Keratinocyte (primary cell): ENCODE measurements at regions not wholly inside any gene's neighbourhood (a gene's known extent, or its start where the extent isn't known, plus 50 kb on each side); places are given as distances from the start of the nearest gene placed in this dataset.

Experiments
- DNase-seq: peaks from one replicate; pipeline ENCODE4 v3.0.0-alpha.2; 2011; ENCODE audit warnings: low read depth, missing footprints, low spot score
- FAIRE-seq: peaks from 2 replicates; lab custom pipeline; 2011; peaks lifted over from hg19 to GRCh38; lab: Jason Lieb, UNC
- H2AFZ ChIP-seq: 2 replicates; pipeline ENCODE4 v1.6.0; 2012; ENCODE audit warnings: low read length, control low read depth, inconsistent platforms; ENCODE audit not compliant: control insufficient read depth
- H3K27ac ChIP-seq: 2 replicates; pipeline ENCODE4 v1.5.1; 2011; ENCODE audit warnings: low read length; ENCODE audit not compliant: control insufficient read depth, insufficient read depth
- H3K27me3 ChIP-seq: 3 replicates; pipeline ENCODE4 v1.6.0; 2011; ENCODE audit warnings: low read length; ENCODE audit not compliant: control insufficient read depth, insufficient read depth; ENCODE audit errors: extremely low read depth
- H3K36me3 ChIP-seq, 2 experiments: 2 replicates in 1 of 2; 3 replicates in 1 of 2; pipeline ENCODE4 v1.5.1; 2011; ENCODE audit warnings: low read length in 2 of 2, mild to moderate bottlenecking in 1 of 2; ENCODE audit not compliant: control insufficient read depth in 2 of 2, insufficient read depth in 2 of 2; ENCODE audit errors: extremely low read depth in 1 of 2
- H3K4me1 ChIP-seq: 3 replicates; pipeline ENCODE4 v1.5.1; 2011; ENCODE audit warnings: low read length; ENCODE audit not compliant: control insufficient read depth, insufficient read depth; ENCODE audit errors: extremely low read depth
- H3K4me2 ChIP-seq: 3 replicates; pipeline ENCODE4 v1.6.0; 2011; ENCODE audit warnings: low read depth, low read length; ENCODE audit not compliant: control insufficient read depth, insufficient read depth; ENCODE audit errors: extremely low read depth
- H3K4me3 ChIP-seq, 3 experiments: fragments of 200-600 bp in 1 of 3; sonication (generic) in 1 of 3; 2 replicates in 2 of 3; 3 replicates in 1 of 3; pipeline ENCODE4 v1.5.1; 2011 to 2016; ENCODE audit warnings: low read length in 3 of 3, mild to moderate bottlenecking in 3 of 3, control low read depth in 2 of 3, inconsistent platforms in 1 of 3, low read depth in 1 of 3, mixed read lengths in 1 of 3, mixed run types in 1 of 3, moderate library complexity in 1 of 3; ENCODE audit not compliant: control insufficient read depth in 2 of 3, insufficient read depth in 2 of 3; ENCODE audit errors: extremely low read depth in 1 of 3
- H3K79me2 ChIP-seq: 2 replicates; pipeline ENCODE4 v1.6.0; 2012; ENCODE audit warnings: low read length; ENCODE audit not compliant: control insufficient read depth, insufficient read depth
- H3K9ac ChIP-seq: 3 replicates; pipeline ENCODE4 v1.6.0; 2011; ENCODE audit warnings: low read length; ENCODE audit not compliant: control insufficient read depth, insufficient read depth; ENCODE audit errors: extremely low read depth
- H3K9me1 ChIP-seq: 3 replicates; pipeline ENCODE4 v1.6.0; 2011; ENCODE audit warnings: low read length; ENCODE audit not compliant: control insufficient read depth, insufficient read depth; ENCODE audit errors: extremely low read depth
- H3K9me3 ChIP-seq: 2 replicates; pipeline ENCODE4 v1.5.1; 2012; ENCODE audit warnings: low read depth, low read length; ENCODE audit not compliant: control insufficient read depth
- H4K20me1 ChIP-seq: 3 replicates; pipeline ENCODE4 v1.6.0; 2011; ENCODE audit warnings: low read length; ENCODE audit not compliant: control insufficient read depth, insufficient read depth; ENCODE audit errors: extremely low read depth
- CTCF ChIP-seq, 3 experiments: IDR thresholded peaks in 1 of 3; conservative IDR thresholded peaks in 1 of 3; optimal IDR thresholded peaks in 1 of 3; 2 replicates in 2 of 3; 3 replicates in 1 of 3; pipeline versions ENCODE3 to v1.5.1; 2011; ENCODE audit warnings: low read length in 3 of 3, mild to moderate bottlenecking in 3 of 3, moderate library complexity in 2 of 3, control low read depth in 1 of 3, inconsistent platforms in 1 of 3; ENCODE audit not compliant: insufficient read depth in 2 of 3; ENCODE audit errors: extremely low read depth in 1 of 3
- EZH2 ChIP-seq: IDR thresholded peaks from one replicate; pipeline ENCODE4 v1.6.1; 2012; ENCODE audit warnings: inconsistent platforms, mild to moderate bottlenecking, low read length, moderate library complexity
- dilution Hi-C: fragments of 300-500 bp; cut with MboI; formaldehyde crosslinking; loops from one replicate; pipeline ENCODE4 v1.7.0; 2020; ENCODE audit warnings: low sequenced_read_pairs; ENCODE audit not compliant: extremely low pct_ligation_motif_present

GRCh38 chr3:76664816-76665215 lies 375.1 kb upstream of the ROBO2 start:
- H3K9me3 ChIP-seq = no peaks in the 10 kb centered on the region
- no peaks in the 10 kb centered on the region for H3K9me1 ChIP-seq
- dilution Hi-C loops = no loop called here
- H3K4me2 ChIP-seq = no peak overlapping the region
- no peak overlapping the region for H2AFZ ChIP-seq
- H3K4me3 ChIP-seq = no peak overlapping the region
- H3K36me3 ChIP-seq = no peaks in the 10 kb centered on the region
- DNase-seq (no peak), FAIRE-seq (no peak)
- H3K9ac ChIP-seq = no peak overlapping the region
- no peak overlapping the region for H3K27ac ChIP-seq
- no peaks in the 10 kb centered on the region for H4K20me1 ChIP-seq
- no peaks in the 10 kb centered on the region for H3K79me2 ChIP-seq
- H3K27me3 ChIP-seq = no peaks in the 10 kb centered on the region
- TF ChIP-seq EZH2 (no peak), CTCF (optimal IDR thresholded peaks at IDR 0.05 in 1 of 3, IDR thresholded peaks at IDR 0.05 in 1 of 3, conservative IDR thresholded peaks at IDR 0.05 in 1 of 3; ENCODE audit: extremely low read depth in 1 of 3, insufficient read depth in 2 of 3, low read length in 3 of 3) (no peak)
- H3K4me1 ChIP-seq = no peaks in the 10 kb centered on the region

- Histone ChIP-seq H3K27me3 (no peaks in the 10 kb centered on the region), H4K20me1 (no peaks in the 10 kb centered on the region), H3K4me2 (no peak overlapping the region), H2AFZ (no peak overlapping the region), H3K36me3 (no peaks in the 10 kb centered on the region), H3K4me1 (no peaks in the 10 kb centered on the region), H3K9me3 (no peaks in the 10 kb centered on the region), H3K27ac (no peak overlapping the region), H3K4me3 (no peak overlapping the region), H3K9ac (no peak overlapping the region), H3K9me1 (no peaks in the 10 kb centered on the region), H3K79me2 (no peaks in the 10 kb centered on the region)
- dilution Hi-C loops = no loop called here
- TF ChIP-seq CTCF (optimal IDR thresholded peaks at IDR 0.05 in 1 of 3, IDR thresholded peaks at IDR 0.05 in 1 of 3, conservative IDR thresholded peaks at IDR 0.05 in 1 of 3; ENCODE audit: extremely low read depth in 1 of 3, insufficient read depth in 2 of 3, low read length in 3 of 3) = no peak
- TF ChIP-seq EZH2 = no peak
- FAIRE-seq (no peak), DNase-seq (no peak)
These were observed 371.2 kb upstream of the ROBO2 start for GRCh38 chr3:76668653-76669052.
